K562 (cell line): ENCODE measurements at regions not wholly inside any gene's neighbourhood (a gene's known extent, or its start where the extent isn't known, plus 50 kb on each side); places are given as distances from the start of the nearest gene placed in this dataset.

Experiments
- ATAC-seq: fragments of 200-7000 bp; cut with Tn5 transposase; 3 replicates; pipeline ENCODE4 v1.9.1; 2020; ENCODE audit warnings: moderate library complexity
- BruUV-seq: library from RNA; stranded (reverse); fragments of 400-500 nt; replicated peaks from 2 replicates; lab custom pipeline; 2021; lab: Mats Ljungman, UMichigan
- CTCF ChIA-PET: fragments of 300-600 bp; formaldehyde crosslinking; extraction: SDS; loops from one replicate; lab custom pipeline; 2021; ENCODE audit warnings: low intra/inter-chr PET ratio; lab: Yijun Ruan, JAX
- POLR2A ChIA-PET: fragments of 300-600, 350-650 bp; sonication (Branson Sonifier 250); formaldehyde crosslinking; extraction: SDS; loops from one replicate; lab custom pipeline; 2021; ENCODE audit warnings: antibody characterized with exemption, inconsistent platforms; lab: Yijun Ruan, JAX
- DNase-seq, 4 experiments: peaks; one replicate each; pipeline versions ENCODE4 v3.0.0 to v3.0.0-alpha.2; 2011 to 2018; ENCODE audit warnings: low spot score in 3 of 4, mixed read lengths in 3 of 4; ENCODE audit errors: extremely low read depth in 1 of 4
- FAIRE-seq: peaks from 2 replicates; lab custom pipeline; 2011; peaks lifted over from hg19 to GRCh38; lab: Jason Lieb, UNC
- H2AFZ ChIP-seq: 2 replicates; pipeline ENCODE4 v1.6.0; 2011; ENCODE audit warnings: low read depth, low read length, control low read depth, inconsistent platforms
- H3K27ac ChIP-seq: fragments of 200-600 bp; 3 replicates; pipeline ENCODE4 v1.8.0; 2011; ENCODE audit warnings: low read depth, mild to moderate bottlenecking, control low read depth, inconsistent platforms, low read length, moderate library complexity, mixed read lengths; ENCODE audit errors: extremely low read depth
- H3K27me3 ChIP-seq, 2 experiments: fragments of 300-600 bp in 1 of 2; 2 replicates in 1 of 2; 3 replicates in 1 of 2; pipeline versions ENCODE4 v1.6.0 to v1.8.0; 2011; ENCODE audit warnings: inconsistent platforms in 2 of 2, low read length in 2 of 2, mild to moderate bottlenecking in 1 of 2, mixed read lengths in 1 of 2, moderate library complexity in 1 of 2; ENCODE audit not compliant: control insufficient read depth in 2 of 2, insufficient read depth in 2 of 2
- H3K36me3 ChIP-seq: fragments of 300-600 bp; 3 replicates; pipeline ENCODE4 v1.8.0; 2011; ENCODE audit warnings: mild to moderate bottlenecking, low read length, inconsistent platforms; ENCODE audit not compliant: control insufficient read depth, insufficient read depth
- H3K4me1 ChIP-seq, 2 experiments: fragments of 200-600 bp in 1 of 2; replicated peaks in 1 of 2; 2 replicates in 1 of 2; 3 replicates in 1 of 2; pipeline versions ENCODE4 v1.5.1 to v1.8.0; 2011; ENCODE audit warnings: inconsistent platforms in 2 of 2, low read length in 2 of 2, mild to moderate bottlenecking in 1 of 2, mixed read lengths in 1 of 2, moderate library complexity in 1 of 2; ENCODE audit not compliant: control insufficient read depth in 2 of 2, insufficient read depth in 2 of 2
- H3K4me2 ChIP-seq: 2 replicates; pipeline ENCODE4 v1.6.1; 2011; ENCODE audit warnings: low read length, control low read depth, inconsistent platforms, mixed read lengths; ENCODE audit not compliant: insufficient read depth
- H3K4me3 ChIP-seq: fragments of 200-600 bp; sonication (generic), shearing (Covaris generic); 2 replicates; pipeline ENCODE4 v1.5.1; 2016; ENCODE audit warnings: control low read depth, inconsistent platforms
- H3K79me2 ChIP-seq: fragments of 200-600 bp; 3 replicates; pipeline ENCODE4 v1.8.0; 2011; ENCODE audit warnings: low read length, inconsistent platforms; ENCODE audit not compliant: control insufficient read depth, insufficient read depth
- H3K9ac ChIP-seq, 2 experiments: 2 replicates each; pipeline versions ENCODE4 v1.6.0 to v1.6.1; 2011; ENCODE audit warnings: low read depth in 2 of 2, low read length in 2 of 2, control low read depth in 1 of 2, inconsistent platforms in 1 of 2, mild to moderate bottlenecking in 1 of 2, mixed read lengths in 1 of 2; ENCODE audit not compliant: insufficient read depth in 1 of 2
- H3K9me1 ChIP-seq: one replicate; pipeline ENCODE4 v1.6.0; 2011; ENCODE audit warnings: inconsistent platforms, mild to moderate bottlenecking, low read length, moderate library complexity; ENCODE audit not compliant: control insufficient read depth, insufficient read depth
- H3K9me3 ChIP-seq: replicated peaks from 2 replicates; pipeline ENCODE4 v1.5.1; 2011; ENCODE audit warnings: low read depth, low read length, inconsistent platforms; ENCODE audit not compliant: control insufficient read depth, insufficient read depth
- H4K20me1 ChIP-seq: replicated peaks from 2 replicates; pipeline ENCODE4 v1.6.1; 2011; ENCODE audit warnings: low read length, inconsistent platforms, mixed read lengths; ENCODE audit not compliant: control insufficient read depth, insufficient read depth
- CSDE1 ChIP-seq, 2 experiments: fragments of 450-650 bp; IDR thresholded peaks; 2 replicates each; pipeline ENCODE4 v1.6.1; 2016; ENCODE audit warnings: mild to moderate bottlenecking in 1 of 2
- FOXO4 ChIP-seq: fragments of 450-650 bp; formaldehyde crosslinking; IDR thresholded peaks from 2 replicates; pipeline ENCODE4 v1.4.0; 2020; ENCODE audit warnings: mild to moderate bottlenecking, moderate library complexity
- HDGF ChIP-seq: fragments of 450-650 bp; IDR thresholded peaks from 2 replicates; pipeline ENCODE4 v1.6.1; 2016
- MBD2 ChIP-seq: sonication (generic); IDR thresholded peaks from 2 replicates; pipeline ENCODE4 v1.6.1; 2016; ENCODE audit warnings: low read depth, borderline replicate concordance
- MXI1 ChIP-seq: IDR thresholded peaks from 2 replicates; pipeline ENCODE4 v1.6.1; 2011; ENCODE audit warnings: low read depth, mild to moderate bottlenecking, improper control_type of control experiment, low read length
- PHF8 ChIP-seq: fragments of 200-600 bp; sonication (generic); IDR thresholded peaks from 2 replicates; pipeline ENCODE4 v1.6.1; 2012; ENCODE audit warnings: mixed run types, mild to moderate bottlenecking, inconsistent platforms, low read length, moderate library complexity, borderline replicate concordance
- ZNF263 ChIP-seq: sonication (generic); formaldehyde crosslinking; IDR thresholded peaks from 2 replicates; pipeline ENCODE4 v1.8.0; 2022; ENCODE audit warnings: mild to moderate bottlenecking, missing genetic modification reagents, borderline replicate concordance
- ZNF764 ChIP-seq: fragments of 250-450 bp; sonication (Bioruptor Pico); IDR thresholded peaks from 2 replicates; pipeline ENCODE4 v1.4.0; 2020; ENCODE audit warnings: low read depth, mild to moderate bottlenecking, moderate library complexity
- WGBS: fragments of 100-300 bp; shearing (Covaris generic); methylation state at CpG from one replicate; pipeline ENCODE4 v1.1.6; 2016; ENCODE audit warnings: low coverage, mixed read lengths; ENCODE audit not compliant: insufficient coverage; ENCODE audit errors: missing lambda C conversion rate; 5-methylcytosine and 5-hydroxymethylcytosine counted together
- in situ Hi-C: fragments of 300-500 bp; cut with MboI; formaldehyde crosslinking; loops from 4 replicates; pipeline ENCODE4 v1.15.0; 2018; ENCODE audit warnings: inconsistent platforms, mixed read lengths
- intact Hi-C: fragments of 100-400 bp; cut with micrococcal nuclease; formaldehyde crosslinking; loops from 2 replicates; pipeline ENCODE4 v1.14.2; 2022
- TF ChIP-seq, protein P1 (sequence below): sonication (generic); formaldehyde crosslinking; IDR thresholded peaks from 2 replicates; pipeline ENCODE4 v1.8.0; 2022; ENCODE audit warnings: mild to moderate bottlenecking, low read depth, missing genetic modification reagents
- TF ChIP-seq, protein P2 (sequence below), 2 experiments: fragments of 450-650 bp; IDR thresholded peaks; 2 replicates each; pipeline ENCODE4 v1.6.1; 2018; ENCODE audit warnings: mild to moderate bottlenecking in 2 of 2, low read depth in 1 of 2; ENCODE audit not compliant: partially characterized antibody in 2 of 2
- TF ChIP-seq, protein P3 (sequence below): fragments of 200-400 bp; formaldehyde crosslinking; IDR thresholded peaks from 2 replicates; pipeline ENCODE4 v1.6.1; 2017; ENCODE audit warnings: mild to moderate bottlenecking, low read depth, low read length, moderate library complexity
- TF ChIP-seq, protein P4 (sequence below): fragments of 250-450 bp; sonication (Bioruptor Pico); IDR thresholded peaks from 2 replicates; pipeline ENCODE4 v1.8.0; 2022; ENCODE audit warnings: inconsistent platforms

DNA sequence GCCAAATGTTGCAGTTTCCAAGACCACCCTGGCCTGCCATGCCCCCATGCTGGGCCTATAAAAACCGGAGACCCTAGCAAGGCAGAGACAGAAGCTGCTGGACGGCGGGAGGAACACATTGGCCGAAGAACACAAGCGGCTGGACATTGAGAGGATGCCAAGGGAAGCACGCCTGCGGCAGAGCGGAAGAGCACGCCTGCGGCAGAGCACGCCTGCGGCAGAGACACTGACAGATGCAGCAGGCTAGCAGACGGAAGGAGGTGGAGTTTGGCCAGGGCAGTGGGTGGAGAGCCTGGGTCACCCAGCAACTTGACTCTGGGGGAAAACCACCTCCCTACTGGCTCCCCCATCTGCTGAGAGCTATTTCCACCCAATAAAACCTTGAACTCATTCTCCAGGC is 322.3 kb upstream of the TBL1XR1 start:
- no peaks in the 10 kb centered on the region for H3K79me2 ChIP-seq
- H2AFZ ChIP-seq: no peak overlapping the region
- 65% methylated on average over 13 of the region's 13 CpGs for WGBS
- ATAC-seq: no peak
- TF ChIP-seq, protein P1, sequence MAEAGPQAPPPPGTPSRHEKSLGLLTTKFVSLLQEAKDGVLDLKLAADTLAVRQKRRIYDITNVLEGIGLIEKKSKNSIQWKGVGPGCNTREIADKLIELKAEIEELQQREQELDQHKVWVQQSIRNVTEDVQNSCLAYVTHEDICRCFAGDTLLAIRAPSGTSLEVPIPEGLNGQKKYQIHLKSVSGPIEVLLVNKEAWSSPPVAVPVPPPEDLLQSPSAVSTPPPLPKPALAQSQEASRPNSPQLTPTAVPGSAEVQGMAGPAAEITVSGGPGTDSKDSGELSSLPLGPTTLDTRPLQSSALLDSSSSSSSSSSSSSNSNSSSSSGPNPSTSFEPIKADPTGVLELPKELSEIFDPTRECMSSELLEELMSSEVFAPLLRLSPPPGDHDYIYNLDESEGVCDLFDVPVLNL: no peak
- no peak for TF ChIP-seq ZNF263 (CRISPR knock-in tag)
- TF ChIP-seq, protein P2, sequence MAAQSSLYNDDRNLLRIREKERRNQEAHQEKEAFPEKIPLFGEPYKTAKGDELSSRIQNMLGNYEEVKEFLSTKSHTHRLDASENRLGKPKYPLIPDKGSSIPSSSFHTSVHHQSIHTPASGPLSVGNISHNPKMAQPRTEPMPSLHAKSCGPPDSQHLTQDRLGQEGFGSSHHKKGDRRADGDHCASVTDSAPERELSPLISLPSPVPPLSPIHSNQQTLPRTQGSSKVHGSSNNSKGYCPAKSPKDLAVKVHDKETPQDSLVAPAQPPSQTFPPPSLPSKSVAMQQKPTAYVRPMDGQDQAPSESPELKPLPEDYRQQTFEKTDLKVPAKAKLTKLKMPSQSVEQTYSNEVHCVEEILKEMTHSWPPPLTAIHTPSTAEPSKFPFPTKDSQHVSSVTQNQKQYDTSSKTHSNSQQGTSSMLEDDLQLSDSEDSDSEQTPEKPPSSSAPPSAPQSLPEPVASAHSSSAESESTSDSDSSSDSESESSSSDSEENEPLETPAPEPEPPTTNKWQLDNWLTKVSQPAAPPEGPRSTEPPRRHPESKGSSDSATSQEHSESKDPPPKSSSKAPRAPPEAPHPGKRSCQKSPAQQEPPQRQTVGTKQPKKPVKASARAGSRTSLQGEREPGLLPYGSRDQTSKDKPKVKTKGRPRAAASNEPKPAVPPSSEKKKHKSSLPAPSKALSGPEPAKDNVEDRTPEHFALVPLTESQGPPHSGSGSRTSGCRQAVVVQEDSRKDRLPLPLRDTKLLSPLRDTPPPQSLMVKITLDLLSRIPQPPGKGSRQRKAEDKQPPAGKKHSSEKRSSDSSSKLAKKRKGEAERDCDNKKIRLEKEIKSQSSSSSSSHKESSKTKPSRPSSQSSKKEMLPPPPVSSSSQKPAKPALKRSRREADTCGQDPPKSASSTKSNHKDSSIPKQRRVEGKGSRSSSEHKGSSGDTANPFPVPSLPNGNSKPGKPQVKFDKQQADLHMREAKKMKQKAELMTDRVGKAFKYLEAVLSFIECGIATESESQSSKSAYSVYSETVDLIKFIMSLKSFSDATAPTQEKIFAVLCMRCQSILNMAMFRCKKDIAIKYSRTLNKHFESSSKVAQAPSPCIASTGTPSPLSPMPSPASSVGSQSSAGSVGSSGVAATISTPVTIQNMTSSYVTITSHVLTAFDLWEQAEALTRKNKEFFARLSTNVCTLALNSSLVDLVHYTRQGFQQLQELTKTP (IDR thresholded peaks at IDR 0.05; ENCODE audit: low read depth in 1 of 2, partially characterized antibody in 2 of 2): no peak
- TF ChIP-seq FOXO4: no peak
- TF ChIP-seq HDGF: no peak
- no peak for TF ChIP-seq CSDE1 (IDR thresholded peaks at IDR 0.05)
- no peak for TF ChIP-seq PHF8
- TF ChIP-seq MBD2: no peak
- no peak for TF ChIP-seq ZNF764 (CRISPR knock-in tag)
- no peak for TF ChIP-seq MXI1
- TF ChIP-seq, protein P3, sequence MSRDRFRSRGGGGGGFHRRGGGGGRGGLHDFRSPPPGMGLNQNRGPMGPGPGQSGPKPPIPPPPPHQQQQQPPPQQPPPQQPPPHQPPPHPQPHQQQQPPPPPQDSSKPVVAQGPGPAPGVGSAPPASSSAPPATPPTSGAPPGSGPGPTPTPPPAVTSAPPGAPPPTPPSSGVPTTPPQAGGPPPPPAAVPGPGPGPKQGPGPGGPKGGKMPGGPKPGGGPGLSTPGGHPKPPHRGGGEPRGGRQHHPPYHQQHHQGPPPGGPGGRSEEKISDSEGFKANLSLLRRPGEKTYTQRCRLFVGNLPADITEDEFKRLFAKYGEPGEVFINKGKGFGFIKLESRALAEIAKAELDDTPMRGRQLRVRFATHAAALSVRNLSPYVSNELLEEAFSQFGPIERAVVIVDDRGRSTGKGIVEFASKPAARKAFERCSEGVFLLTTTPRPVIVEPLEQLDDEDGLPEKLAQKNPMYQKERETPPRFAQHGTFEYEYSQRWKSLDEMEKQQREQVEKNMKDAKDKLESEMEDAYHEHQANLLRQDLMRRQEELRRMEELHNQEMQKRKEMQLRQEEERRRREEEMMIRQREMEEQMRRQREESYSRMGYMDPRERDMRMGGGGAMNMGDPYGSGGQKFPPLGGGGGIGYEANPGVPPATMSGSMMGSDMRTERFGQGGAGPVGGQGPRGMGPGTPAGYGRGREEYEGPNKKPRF: no peak
- TF ChIP-seq, protein P4, sequence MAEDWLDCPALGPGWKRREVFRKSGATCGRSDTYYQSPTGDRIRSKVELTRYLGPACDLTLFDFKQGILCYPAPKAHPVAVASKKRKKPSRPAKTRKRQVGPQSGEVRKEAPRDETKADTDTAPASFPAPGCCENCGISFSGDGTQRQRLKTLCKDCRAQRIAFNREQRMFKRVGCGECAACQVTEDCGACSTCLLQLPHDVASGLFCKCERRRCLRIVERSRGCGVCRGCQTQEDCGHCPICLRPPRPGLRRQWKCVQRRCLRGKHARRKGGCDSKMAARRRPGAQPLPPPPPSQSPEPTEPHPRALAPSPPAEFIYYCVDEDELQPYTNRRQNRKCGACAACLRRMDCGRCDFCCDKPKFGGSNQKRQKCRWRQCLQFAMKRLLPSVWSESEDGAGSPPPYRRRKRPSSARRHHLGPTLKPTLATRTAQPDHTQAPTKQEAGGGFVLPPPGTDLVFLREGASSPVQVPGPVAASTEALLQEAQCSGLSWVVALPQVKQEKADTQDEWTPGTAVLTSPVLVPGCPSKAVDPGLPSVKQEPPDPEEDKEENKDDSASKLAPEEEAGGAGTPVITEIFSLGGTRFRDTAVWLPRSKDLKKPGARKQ: no peak
- peaks cover 0 to 3% of the 10 kb centered on the region in 2 experiments; a peak in 3 of 5 replicates for H3K4me1 ChIP-seq
- CTCF ChIA-PET: no interaction called here
- no peaks in the 10 kb centered on the region for H3K9me3 ChIP-seq
- intact Hi-C loops: no loop called here
- no peaks in the 10 kb centered on the region for H3K27me3 ChIP-seq
- no peak for FAIRE-seq
- H4K20me1 ChIP-seq: no peaks in the 10 kb centered on the region
- no peak for DNase-seq
- H3K27ac ChIP-seq: no peak overlapping the region
- in situ Hi-C loops: no loop called here
- no peak overlapping the region for H3K9ac ChIP-seq
- no peaks in the 10 kb centered on the region for H3K36me3 ChIP-seq
- BruUV-seq: no TSS peak
- H3K9me1 ChIP-seq: no peaks in the 10 kb centered on the region
- H3K4me2 ChIP-seq: no peak overlapping the region
- POLR2A ChIA-PET: no interaction called here
- H3K4me3 ChIP-seq: no peak overlapping the region
